NCI-H2196 (cell line): ENCODE measurements at regions not wholly inside any gene's neighbourhood (a gene's known extent, or its start where the extent isn't known, plus 50 kb on each side); places are given as distances from the start of the nearest gene placed in this dataset.

Source experiments
- DNase-seq: peaks from one replicate; lab custom pipeline; 2025; ENCODE audit not compliant: unreplicated experiment; lab: John Stamatoyannopoulos, UW

DNA sequence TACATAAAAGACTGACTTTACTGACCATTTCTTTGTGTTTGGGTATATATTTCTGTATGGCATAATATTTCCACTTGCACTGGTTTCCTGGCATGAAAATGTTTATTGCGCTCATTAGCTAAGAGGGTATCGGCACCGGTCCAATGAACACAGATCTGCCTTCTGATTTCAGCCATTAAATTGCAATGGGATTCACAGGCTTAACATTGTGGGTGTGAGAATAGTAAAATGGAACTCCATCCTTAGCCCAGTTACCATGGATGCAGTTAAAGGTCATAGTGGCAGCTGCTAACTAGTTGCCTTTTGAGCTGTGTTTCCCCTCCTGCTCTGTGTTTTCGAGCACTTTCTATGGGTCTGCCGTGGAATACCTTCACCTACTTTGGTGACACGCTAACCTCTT is 352.6 kb upstream of the POU3F3 start:
- DNase-seq = no peak

DNA sequence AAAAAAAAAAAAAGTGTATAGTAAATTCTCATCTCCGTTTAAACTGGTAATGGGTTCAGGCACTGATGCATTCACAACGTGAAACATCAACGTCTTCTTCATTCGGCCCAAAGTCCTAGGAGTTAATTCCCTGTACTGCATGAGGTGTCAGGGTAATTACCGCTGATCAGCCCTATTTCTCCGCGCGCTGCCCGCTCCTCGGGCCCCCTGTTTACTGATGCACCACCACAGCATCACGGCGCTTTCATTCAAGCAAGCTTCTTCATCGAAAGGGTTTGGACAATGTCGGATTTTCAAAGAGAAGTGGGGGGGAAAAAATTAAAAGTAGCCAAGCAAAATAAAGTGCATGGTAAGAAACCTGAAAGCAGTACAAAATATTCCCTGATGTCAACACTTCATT is 352.0 kb upstream of the POU3F3 start:
- DNase-seq = no peak

DNA sequence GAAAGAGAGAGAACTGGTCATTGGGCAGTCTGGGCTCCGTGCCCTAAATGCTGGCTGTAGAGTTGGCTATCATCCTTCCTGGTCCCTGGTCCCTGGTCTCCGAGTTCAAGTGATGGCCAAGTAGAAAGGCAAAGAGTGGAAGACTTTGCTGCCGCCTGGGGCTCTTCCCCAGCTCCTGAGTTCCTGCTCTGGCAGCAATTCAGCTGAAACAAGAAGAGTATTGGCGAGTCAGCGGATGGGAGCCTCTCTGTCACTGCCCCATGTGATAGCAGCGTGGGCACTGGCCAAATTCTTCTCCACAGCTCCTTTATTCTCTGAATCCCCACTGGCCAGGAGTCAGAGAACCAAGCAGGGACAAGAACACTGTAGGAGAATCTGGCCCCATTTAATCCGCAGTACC is 351.0 kb upstream of the POU3F3 start:
- no peak for DNase-seq

DNA sequence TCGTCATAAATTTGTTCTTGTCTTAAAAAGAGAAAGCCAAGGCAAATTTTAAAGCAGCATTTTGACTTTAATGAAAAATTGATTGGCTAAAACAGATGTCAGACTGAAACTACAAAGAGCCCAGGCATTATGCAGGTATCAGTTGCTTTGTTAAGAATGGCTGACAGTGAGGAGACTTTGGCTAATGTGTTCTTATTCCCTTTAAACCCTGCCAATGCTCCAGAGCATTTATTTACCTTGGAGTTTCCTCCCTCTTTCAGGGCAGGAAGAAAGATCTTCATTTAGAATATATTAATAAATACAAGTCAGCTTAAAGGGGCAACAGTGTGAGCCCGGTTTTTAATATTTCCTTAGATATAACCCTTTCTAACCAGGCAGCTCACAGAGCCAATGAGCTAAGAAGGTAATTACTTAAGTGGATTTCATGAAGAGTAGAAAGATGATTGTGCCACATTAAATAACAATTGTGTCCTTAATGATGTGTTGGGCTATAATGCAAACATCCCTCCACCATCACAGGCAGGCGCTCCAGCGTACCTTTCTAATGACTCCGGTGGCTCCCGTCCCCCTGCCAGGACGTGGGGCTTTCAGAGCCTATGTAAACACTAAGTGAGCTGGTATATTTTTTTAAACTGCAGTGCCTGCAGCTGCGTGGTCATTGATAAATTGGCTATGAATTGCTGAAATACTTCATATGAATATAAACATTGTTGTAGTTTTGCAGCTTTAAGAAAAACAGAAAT is 349.4 kb upstream of the POU3F3 start:
- DNase-seq = no peak

DNA sequence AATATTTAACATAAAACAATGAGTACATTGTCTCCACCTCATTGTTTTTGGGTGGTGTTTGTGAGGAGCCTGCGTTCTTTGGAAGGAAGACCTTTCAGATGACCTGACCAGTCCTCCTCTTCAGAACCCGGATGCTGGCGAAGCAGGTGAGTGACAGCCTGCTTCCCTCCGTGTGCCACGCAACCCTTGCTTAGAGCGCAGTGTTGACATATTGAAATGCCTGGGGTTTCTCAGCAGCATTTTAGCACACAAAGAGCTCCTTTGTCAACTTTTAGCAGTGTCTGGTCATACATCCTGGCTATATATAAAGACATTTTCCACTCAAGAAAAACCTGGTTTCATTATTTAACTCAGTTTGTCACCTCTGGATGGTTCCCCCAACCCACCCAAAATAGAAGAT is 335.7 kb upstream of the POU3F3 start:
- DNase-seq = no peak

DNA sequence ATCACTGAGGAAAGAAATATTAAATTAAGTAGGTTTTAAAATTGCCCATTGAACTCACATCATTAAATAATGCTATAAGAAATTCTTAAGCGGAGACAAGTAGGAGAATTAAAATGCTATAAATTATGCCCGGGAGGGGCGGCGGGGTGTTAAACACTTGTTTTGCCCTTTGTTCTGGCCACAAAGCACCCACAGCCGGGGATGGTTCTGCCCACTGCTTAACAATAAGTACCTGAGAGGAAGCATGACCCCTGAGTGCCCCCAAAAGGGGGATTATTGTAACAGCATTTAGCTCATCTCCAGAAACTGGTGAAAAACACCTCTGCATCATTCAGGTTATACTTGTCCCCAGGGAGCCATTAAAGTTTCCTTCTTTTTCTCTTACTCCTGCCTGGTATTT is 332.7 kb upstream of the POU3F3 start:
- no peak for DNase-seq

DNA sequence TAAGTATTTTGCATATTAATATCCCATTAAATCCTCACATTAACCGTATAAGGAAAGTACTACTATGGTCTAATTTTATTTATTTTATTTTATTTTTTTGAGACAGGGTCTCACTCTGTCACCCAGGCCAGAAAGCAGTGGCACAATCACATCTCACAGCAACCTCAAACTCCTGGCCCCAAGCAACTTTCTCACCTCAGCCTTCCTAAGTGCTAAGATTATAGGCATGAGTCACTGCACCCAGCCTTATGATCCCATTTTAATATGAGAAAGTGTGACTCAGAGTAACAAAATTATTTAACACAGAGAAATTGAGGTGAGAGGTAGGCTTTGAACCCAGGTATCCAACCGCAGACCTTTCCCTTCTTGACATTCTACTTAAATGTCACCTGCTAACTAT is 330.0 kb upstream of the POU3F3 start:
- DNase-seq = no peak

- DNase-seq = no peak
These were observed 325.8 kb upstream of the POU3F3 start for GRCh38 chr2:104528101-104528500.

GRCh38 chr2:104531122-104531521 is 322.8 kb upstream of the POU3F3 start:
- DNase-seq = no peak

- DNase-seq = no peak
These were observed 316.8 kb upstream of the POU3F3 start for GRCh38 chr2:104537116-104537515.

- DNase-seq = no peak
These were observed 315.8 kb upstream of the POU3F3 start for GRCh38 chr2:104538077-104538476.

DNA sequence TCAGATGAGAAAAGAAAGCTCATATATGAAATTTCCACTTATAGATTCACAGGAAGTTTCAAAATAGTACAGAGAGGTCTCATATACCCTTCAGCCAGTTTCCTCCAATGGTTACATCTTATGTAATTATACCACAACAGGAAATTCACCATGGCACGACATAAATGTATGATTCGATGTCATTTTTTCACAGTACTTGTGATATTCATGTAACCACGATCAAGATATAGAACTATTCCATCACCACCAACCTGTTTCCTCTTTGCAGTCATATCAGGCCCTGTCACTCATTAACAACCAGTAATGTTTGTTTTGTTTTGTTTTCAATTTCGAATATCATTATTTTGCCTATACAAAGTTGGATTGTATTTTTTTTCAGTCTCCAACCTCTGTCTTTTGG is 314.3 kb upstream of the POU3F3 start:
- no peak for DNase-seq

GRCh38 chr2:104545055-104545454 is 308.9 kb upstream of the POU3F3 start:
- DNase-seq = no peak

GRCh38 chr2:104546537-104546936 is 307.4 kb upstream of the POU3F3 start:
- DNase-seq = no peak

DNA sequence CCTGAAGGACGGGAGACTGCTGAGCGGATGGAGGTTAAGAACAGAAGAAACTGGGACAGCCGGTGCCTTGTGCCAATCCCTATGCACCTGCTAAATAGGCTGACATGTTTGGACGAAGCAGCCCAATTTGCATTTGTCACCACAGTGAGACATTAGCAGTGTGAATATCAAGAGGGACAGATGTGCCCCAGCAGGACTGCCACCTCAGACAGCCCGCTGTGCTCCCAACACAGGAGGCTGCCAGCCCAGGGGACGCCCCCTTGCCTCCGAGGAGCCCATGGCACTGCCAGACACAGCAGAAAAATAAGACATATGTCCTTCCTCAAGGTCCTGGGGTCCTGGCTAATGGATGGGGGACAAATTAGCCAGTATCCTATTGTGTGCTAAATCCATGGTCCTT is 306.7 kb upstream of the POU3F3 start:
- no peak for DNase-seq

DNA sequence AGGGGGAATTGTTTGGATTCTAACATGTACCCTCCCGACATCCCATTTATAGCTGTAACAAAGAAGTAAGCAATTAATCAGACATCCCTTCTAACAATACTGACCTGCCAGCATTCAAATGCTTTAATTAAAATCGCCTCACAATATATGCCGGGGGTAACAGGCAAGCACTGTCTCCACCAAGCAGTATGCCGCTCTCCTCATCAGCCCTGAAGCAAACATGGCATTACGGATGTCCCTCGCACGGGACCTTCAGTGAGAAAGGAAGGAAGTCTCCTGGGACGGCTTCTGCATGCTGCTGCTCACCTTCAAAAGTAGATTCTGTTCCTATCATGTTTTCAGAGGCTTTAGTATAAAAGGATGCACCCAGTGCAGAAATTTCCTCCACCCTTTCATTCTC is 292.7 kb upstream of the POU3F3 start:
- no peak for DNase-seq

GRCh38 chr2:104562537-104562936 is 291.4 kb upstream of the POU3F3 start:
- DNase-seq = no peak

GRCh38 chr2:104563398-104563996 is 290.4 kb upstream of the POU3F3 start:
- no peak for DNase-seq

DNA sequence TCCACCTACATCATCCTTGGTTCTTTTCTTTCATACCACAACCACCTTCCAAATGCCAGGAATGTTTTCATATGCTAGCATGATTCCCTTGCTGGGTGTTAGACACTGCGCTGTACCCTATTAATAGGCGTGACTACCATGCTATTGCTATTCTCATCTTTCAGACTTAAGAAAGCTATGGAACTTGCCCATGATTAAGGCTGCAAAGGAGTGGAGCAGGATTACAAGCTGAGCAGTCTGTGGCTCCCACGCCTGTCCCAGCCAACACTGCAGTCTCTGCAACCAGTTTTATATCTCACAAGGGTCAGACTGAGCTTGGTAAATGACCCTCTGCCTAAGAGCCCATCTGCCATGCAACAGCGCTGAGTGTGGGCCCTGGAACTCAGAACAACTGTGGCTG is 285.7 kb upstream of the POU3F3 start:
- DNase-seq = no peak

GRCh38 chr2:104570259-104570658 is 283.7 kb upstream of the POU3F3 start:
- DNase-seq = no peak

GRCh38 chr2:104572834-104573233 is 281.1 kb upstream of the POU3F3 start:
- no peak for DNase-seq

DNA sequence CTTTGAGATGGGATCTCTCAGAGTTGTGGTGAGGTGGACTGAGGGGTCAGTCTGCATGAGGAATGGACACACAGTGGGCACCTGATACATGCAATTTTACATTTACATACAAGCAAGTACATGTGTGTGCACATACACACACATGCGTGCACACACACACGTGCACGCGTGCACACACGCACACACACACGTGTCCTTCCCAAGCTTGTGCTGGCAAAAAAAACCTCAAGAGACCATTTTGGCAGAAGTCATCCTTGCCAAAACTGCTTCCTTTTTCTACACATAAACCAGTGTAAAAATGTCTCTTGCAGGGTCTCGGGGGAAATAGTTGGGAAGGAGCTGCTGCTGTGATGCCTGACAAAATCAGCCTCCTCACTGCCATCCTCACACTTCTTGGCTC is 279.5 kb upstream of the POU3F3 start:
- DNase-seq = no peak

GRCh38 chr2:104577143-104577542 is 276.8 kb upstream of the POU3F3 start:
- no peak for DNase-seq
